Adrenal gland (tissue), 5 donors: ENCODE measurements at regions not wholly inside any gene's neighbourhood (a gene's known extent, or its start where the extent isn't known, plus 50 kb on each side); places are given as distances from the start of the nearest gene placed in this dataset.

Experiments used
- POLR2A ChIP-seq, 2 donors: fragments of 450-650 bp; IDR thresholded peaks; one replicate each; pipeline ENCODE4 v1.6.1; 2017; ENCODE audit warnings: antibody characterized with exemption in 2 of 2, mild to moderate bottlenecking in 2 of 2, moderate library complexity in 1 of 2
- TF ChIP-seq, protein P1 (sequence below), 6 experiments: fragments of 450-650 bp in 4 of 6; fragments of 200-600 bp in 2 of 6; sonication (generic) in 1 of 6; IDR thresholded peaks; 1 replicate in 5 of 6; 2 replicates in 1 of 6; pipeline versions ENCODE4 v1.5.1 to v1.8.0; 2016 to 2021; ENCODE audit warnings: antibody characterized with exemption in 6 of 6, mild to moderate bottlenecking in 2 of 6, moderate library complexity in 1 of 6
- donor health status: DM: no; HTN: no; CAD: no.

DNA sequence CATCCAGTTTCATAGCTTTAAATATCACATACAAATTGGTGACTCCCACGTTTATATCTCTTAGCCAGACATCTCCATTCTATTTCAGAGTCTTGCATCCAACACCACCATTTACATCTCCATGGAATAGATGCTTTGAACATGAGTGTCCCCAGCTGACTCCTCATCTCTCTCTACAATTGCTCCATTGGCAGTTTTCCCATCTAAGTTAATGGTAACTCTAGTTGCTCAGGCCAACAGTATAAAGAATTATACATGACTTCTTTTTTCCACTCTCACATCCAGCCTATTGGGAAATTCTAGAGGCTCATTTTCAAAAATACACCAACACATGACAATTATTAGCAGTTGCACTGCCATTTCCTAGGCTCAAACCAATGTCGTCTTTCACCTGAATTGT, 388.2 kb downstream of the STIM2 start:
- TF ChIP-seq, protein P1, sequence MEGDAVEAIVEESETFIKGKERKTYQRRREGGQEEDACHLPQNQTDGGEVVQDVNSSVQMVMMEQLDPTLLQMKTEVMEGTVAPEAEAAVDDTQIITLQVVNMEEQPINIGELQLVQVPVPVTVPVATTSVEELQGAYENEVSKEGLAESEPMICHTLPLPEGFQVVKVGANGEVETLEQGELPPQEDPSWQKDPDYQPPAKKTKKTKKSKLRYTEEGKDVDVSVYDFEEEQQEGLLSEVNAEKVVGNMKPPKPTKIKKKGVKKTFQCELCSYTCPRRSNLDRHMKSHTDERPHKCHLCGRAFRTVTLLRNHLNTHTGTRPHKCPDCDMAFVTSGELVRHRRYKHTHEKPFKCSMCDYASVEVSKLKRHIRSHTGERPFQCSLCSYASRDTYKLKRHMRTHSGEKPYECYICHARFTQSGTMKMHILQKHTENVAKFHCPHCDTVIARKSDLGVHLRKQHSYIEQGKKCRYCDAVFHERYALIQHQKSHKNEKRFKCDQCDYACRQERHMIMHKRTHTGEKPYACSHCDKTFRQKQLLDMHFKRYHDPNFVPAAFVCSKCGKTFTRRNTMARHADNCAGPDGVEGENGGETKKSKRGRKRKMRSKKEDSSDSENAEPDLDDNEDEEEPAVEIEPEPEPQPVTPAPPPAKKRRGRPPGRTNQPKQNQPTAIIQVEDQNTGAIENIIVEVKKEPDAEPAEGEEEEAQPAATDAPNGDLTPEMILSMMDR (IDR thresholded peaks at IDR 0.05): no peak
- TF ChIP-seq POLR2A (IDR thresholded peaks at IDR 0.05): no peak
